HEK293T (cell line): ENCODE measurements at regions not wholly inside any gene's neighbourhood (a gene's known extent, or its start where the extent isn't known, plus 50 kb on each side); places are given as distances from the start of the nearest gene placed in this dataset.
A peak's percentile ranks its signal among the peaks of the same experiment; 100 is the strongest.

Experiments used
- CTCF ChIA-PET: fragments of 350-600 bp; formaldehyde crosslinking; extraction: SDS; loops from one replicate; lab custom pipeline; 2021; ENCODE audit warnings: antibody characterized with exemption, inconsistent platforms; lab: Yijun Ruan, JAX
- POLR2A ChIA-PET: fragments of 350-600 bp; formaldehyde crosslinking; extraction: SDS; loops from one replicate; lab custom pipeline; 2020; ENCODE audit warnings: antibody characterized with exemption, inconsistent platforms; lab: Yijun Ruan, JAX
- DNase-seq: peaks from one replicate; pipeline ENCODE4 v3.0.0; 2012; ENCODE audit warnings: mixed read lengths; ENCODE audit errors: extremely low spot score
- ARNT ChIP-seq: fragments of 450-650 bp; IDR thresholded peaks from 2 replicates; pipeline ENCODE4 v1.6.1; 2017; ENCODE audit warnings: mild to moderate bottlenecking
- BHLHE40 ChIP-seq: fragments of 450-650 bp; IDR thresholded peaks from 2 replicates; pipeline ENCODE4 v1.6.1; 2016; ENCODE audit warnings: mild to moderate bottlenecking, moderate library complexity, borderline replicate concordance
- CTBP1 ChIP-seq: fragments of 450-650 bp; IDR thresholded peaks from 2 replicates; pipeline ENCODE4 v1.6.1; 2016; ENCODE audit warnings: borderline replicate concordance
- ELF4 ChIP-seq: fragments of 450-650 bp; IDR thresholded peaks from 2 replicates; pipeline ENCODE4 v1.6.1; 2017; ENCODE audit warnings: antibody characterized with exemption
- FOXA1 ChIP-seq: fragments of 450-650 bp; IDR thresholded peaks from 2 replicates; pipeline ENCODE4 v1.6.1; 2016; ENCODE audit warnings: mild to moderate bottlenecking
- FOXK2 ChIP-seq: fragments of 450-650 bp; IDR thresholded peaks from 2 replicates; pipeline ENCODE4 v1.6.1; 2016; ENCODE audit warnings: mild to moderate bottlenecking
- FOXM1 ChIP-seq: fragments of 450-650 bp; IDR thresholded peaks from 2 replicates; pipeline ENCODE4 v1.6.1; 2017; ENCODE audit warnings: mild to moderate bottlenecking, borderline replicate concordance
- HDGF ChIP-seq: fragments of 450-650 bp; IDR thresholded peaks from 2 replicates; pipeline ENCODE4 v1.6.1; 2017; ENCODE audit warnings: antibody characterized with exemption, borderline replicate concordance
- L3MBTL2 ChIP-seq: fragments of 450-650 bp; conservative IDR thresholded peaks from 2 replicates; pipeline ENCODE4 v1.6.1; 2016; ENCODE audit warnings: mild to moderate bottlenecking
- LEF1 ChIP-seq: fragments of 450-650 bp; IDR thresholded peaks from 2 replicates; pipeline ENCODE4 v1.6.1; 2017; ENCODE audit warnings: mild to moderate bottlenecking, borderline replicate concordance
- NFRKB ChIP-seq: fragments of 450-650 bp; IDR thresholded peaks from 2 replicates; pipeline ENCODE4 v1.6.1; 2016; ENCODE audit warnings: mild to moderate bottlenecking, moderate library complexity
- SP1 ChIP-seq: fragments of 450-650 bp; IDR thresholded peaks from 2 replicates; pipeline ENCODE4 v1.6.1; 2017
- SUZ12 ChIP-seq: fragments of 450-650 bp; IDR thresholded peaks from 2 replicates; pipeline ENCODE4 v1.6.1; 2016; ENCODE audit warnings: mild to moderate bottlenecking
- TARDBP ChIP-seq: fragments of 450-650 bp; IDR thresholded peaks from 2 replicates; pipeline ENCODE4 v1.6.1; 2016
- ZNF384 ChIP-seq: fragments of 450-650 bp; IDR thresholded peaks from 2 replicates; pipeline ENCODE4 v1.6.1; 2016
- TF ChIP-seq, protein P1 (sequence below): fragments of 450-650 bp; IDR thresholded peaks from 2 replicates; pipeline ENCODE4 v1.6.1; 2016

DNA sequence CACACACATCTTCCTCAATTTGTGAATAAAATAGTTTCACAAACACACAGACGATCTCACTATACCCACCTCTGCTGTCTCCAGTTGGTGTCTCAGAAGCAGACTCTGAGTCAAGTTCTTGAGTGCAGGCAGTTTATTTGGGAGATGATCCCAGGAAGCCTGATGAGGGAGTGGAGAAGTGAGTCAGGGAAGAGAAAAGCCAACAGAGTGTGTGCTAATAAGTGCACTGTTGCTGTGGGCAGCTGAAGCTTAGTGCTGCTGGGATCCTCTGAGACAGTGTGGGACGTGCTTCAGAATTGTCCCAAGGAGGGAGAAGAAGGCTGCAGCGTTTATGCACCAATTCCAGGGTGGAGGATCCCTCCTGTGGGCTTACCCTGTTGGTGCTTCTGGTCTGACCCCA, 423.2 kb upstream of the C16orf82 start:
- CTCF ChIA-PET = no interaction called here
- TF ChIP-seq FOXK2 = no peak
- TF ChIP-seq ELF4 = no peak
- TF ChIP-seq HDGF = no peak
- TF ChIP-seq BHLHE40 = no peak
- TF ChIP-seq NFRKB = no peak
- no peak for TF ChIP-seq SP1
- TF ChIP-seq ARNT = no peak
- TF ChIP-seq SUZ12 = no peak
- TF ChIP-seq ZNF384 = no peak
- TF ChIP-seq LEF1 = no peak
- TF ChIP-seq L3MBTL2 = no peak
- TF ChIP-seq, protein P1, sequence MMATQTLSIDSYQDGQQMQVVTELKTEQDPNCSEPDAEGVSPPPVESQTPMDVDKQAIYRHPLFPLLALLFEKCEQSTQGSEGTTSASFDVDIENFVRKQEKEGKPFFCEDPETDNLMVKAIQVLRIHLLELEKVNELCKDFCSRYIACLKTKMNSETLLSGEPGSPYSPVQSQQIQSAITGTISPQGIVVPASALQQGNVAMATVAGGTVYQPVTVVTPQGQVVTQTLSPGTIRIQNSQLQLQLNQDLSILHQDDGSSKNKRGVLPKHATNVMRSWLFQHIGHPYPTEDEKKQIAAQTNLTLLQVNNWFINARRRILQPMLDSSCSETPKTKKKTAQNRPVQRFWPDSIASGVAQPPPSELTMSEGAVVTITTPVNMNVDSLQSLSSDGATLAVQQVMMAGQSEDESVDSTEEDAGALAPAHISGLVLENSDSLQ = no peak
- TF ChIP-seq CTBP1 = no peak
- no peak for TF ChIP-seq FOXA1
- no peak for TF ChIP-seq FOXM1
- no peak for TF ChIP-seq TARDBP
- DNase-seq = no peak
- POLR2A ChIA-PET = no interaction called here

DNA sequence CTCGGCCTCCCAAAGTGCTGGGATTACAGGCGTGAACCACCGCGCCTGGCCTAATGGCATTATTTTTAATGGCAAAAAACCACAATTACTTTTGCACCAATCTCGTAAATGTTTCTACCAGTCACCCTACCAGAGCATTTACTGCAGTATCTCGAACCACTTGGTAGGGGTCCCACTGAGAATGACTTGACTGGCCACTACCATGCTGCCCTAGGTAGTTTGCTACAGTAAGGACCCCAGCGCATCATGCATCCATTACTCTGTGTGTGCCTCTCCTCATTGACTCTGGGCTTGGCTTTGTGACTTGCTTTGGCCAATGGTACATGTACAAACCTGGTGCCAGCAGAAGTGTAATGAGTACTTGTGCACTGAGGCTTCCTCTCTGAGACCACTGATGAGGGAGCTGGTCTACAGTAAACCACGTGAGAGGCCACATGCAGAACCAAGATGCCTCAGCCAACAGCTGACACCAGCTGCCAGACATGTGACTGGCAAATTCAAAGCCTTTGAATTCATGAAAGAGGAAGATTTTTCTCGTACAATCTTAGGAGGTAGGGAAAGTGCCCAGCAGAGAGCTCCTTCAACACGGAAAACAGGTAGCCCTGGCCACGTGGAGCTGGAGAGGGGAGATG, 421.7 kb upstream of the C16orf82 start:
- TF ChIP-seq ELF4 (no peak), HDGF (no peak), SP1 (no peak), NFRKB (no peak), CTBP1 (no peak), ARNT (no peak), L3MBTL2 (no peak)
- TF ChIP-seq, protein P1 = no peak
- ChIA-PET POLR2A (no interaction called here), CTCF (interaction anchor here (0.5 to 1.3 kb wide), 2 partner anchors 824 to 1369 kb away, joined by 4 read pairs; no protein-coding TSS in a partner anchor)
- no peak for DNase-seq

DNA sequence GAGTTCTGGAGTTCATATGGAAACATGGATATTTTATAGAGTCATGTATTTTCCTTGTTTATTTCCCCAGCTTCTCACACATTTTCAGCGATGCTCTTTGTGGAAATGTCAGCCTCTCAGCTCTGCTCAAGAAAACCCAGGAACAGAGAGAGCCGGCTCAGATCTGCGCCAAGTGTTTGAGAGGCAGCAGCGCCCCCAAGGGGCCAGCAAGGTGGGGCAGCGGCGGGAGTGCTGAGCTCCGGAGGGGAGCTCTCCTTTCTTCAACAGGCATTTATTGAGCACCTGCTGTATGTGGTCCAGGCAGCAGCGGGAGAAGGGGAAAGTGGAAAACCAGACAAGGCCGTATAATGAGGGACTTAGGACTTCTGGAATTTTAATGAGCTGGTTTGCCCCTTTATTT, 421.1 kb upstream of the C16orf82 start:
- DNase-seq = peak; percentile 42
- TF ChIP-seq SP1 (no peak), HDGF (no peak), NFRKB (no peak), LEF1 (no peak), BHLHE40 (no peak), FOXM1 (no peak), ZNF384 (no peak), ELF4 (no peak)
- TF ChIP-seq, protein P1 = no peak
- POLR2A ChIA-PET = no interaction called here
- CTCF ChIA-PET = interaction anchor here (0.5 to 1.3 kb wide), 4 partner anchors 19 to 1369 kb away, joined by 3 to 7 read pairs (median 4); no protein-coding TSS in a partner anchor

DNA sequence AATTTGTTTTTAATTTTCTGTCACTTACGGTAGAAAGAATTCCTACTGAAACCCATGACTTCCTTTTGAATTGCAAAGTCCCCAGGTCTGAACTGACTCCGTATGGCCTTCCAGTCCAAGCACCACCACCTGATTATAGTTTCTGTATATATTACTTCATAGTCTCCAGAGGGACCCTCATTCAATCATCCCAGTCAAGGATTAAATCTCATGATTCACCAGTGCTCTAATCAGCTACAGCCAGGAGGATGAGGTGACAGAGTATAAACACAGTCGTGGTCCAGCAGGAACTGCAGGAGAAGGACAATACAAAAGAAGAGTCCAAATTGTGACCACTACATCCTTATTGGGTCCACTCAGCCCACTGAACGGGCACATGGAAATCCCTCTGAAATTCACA, 418.9 kb upstream of the C16orf82 start:
- POLR2A ChIA-PET = no interaction called here
- DNase-seq = no peak
- CTCF ChIA-PET = no interaction called here
- no peak for TF ChIP-seq SUZ12
- no peak for TF ChIP-seq HDGF
- no peak for TF ChIP-seq FOXK2
- no peak for TF ChIP-seq SP1
- no peak for TF ChIP-seq BHLHE40
- no peak for TF ChIP-seq ELF4
- no peak for TF ChIP-seq FOXA1

DNA sequence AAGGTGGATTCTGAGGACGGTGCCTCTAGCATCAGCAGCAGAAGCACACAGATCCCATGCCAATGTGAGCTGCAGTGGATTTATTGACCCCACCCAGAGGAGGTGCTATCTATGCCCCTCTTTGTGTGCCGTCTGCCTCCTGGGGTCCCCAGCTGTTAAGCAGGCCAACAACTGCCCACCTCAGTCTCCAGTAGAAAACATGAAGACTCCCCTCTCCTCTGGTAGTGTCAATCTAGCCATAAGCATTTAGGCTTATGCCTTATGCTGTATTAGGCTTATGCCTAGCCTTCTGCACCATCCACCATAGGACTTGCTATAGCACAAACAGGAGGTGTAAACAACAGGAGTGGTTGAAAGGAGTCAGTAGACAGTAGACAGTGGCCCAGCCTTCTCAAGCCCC, 417.9 kb upstream of the C16orf82 start:
- ChIA-PET POLR2A (no interaction called here), CTCF (no interaction called here)
- TF ChIP-seq HDGF (no peak), CTBP1 (no peak)
- DNase-seq = no peak

DNA sequence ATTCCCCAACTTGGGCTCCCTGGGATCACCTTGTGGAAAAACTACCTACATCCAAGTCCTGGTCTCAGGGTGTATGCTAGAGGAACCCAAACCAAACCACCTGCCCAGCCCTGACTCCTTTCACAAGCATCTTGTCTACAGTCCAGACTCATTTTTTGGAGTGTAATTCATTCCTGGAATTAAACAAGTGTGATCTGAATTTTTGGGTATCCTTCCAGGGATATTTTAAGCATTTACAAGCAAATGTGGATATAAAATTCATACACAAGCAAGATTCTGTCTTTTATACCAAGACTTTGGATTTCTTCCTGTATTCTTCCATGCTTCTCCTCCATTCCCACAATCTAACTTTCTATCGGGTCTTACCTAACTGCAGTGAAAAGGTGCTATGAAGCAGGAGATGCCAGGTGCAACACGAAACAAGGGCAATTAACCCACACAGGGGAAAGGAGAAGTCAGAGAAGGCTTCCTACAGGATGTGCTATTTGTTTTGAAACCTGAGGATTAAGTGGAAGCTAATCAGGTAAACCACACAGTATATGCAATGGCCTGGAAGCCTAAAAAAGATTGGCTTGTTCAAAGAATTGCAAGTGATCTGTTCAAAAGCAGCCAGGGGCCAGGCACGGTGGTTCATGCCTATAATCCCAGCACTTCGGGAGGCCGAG, 417.2 kb upstream of the C16orf82 start:
- TF ChIP-seq BHLHE40 (no peak), FOXM1 (no peak), HDGF (no peak), ZNF384 (no peak), SP1 (no peak), LEF1 (no peak), TARDBP (no peak), FOXA1 (no peak)
- DNase-seq = no peak
- ChIA-PET POLR2A (no interaction called here), CTCF (no interaction called here)

DNA sequence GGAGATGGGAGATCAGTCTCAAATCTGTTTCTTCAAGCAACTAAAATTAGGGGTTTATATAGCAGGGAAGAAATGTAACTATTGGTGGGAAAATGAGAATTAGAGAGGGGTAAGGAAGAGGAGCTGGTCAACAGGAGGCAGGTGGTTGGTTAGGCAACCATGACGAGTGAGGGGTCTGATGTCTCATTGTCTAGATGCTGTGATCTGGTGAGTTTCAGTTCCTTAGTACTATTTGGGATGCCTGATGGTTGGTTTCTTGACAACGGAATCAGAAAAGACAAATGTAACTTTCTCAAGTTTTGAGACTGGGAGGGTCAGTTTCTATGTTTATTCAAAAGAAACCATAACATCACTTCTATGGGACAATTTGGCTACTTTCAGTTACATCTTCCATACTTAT, 415.3 kb upstream of the C16orf82 start:
- CTCF ChIA-PET = no interaction called here
- TF ChIP-seq BHLHE40 (no peak), SP1 (no peak)
- POLR2A ChIA-PET = no interaction called here
- no peak for DNase-seq
